ENCODE measurements at regions not wholly inside any gene's neighbourhood (a gene's known extent, or its start where the extent isn't known, plus 50 kb on each side); places are given as distances from the start of the nearest gene placed in this dataset.

DNA sequence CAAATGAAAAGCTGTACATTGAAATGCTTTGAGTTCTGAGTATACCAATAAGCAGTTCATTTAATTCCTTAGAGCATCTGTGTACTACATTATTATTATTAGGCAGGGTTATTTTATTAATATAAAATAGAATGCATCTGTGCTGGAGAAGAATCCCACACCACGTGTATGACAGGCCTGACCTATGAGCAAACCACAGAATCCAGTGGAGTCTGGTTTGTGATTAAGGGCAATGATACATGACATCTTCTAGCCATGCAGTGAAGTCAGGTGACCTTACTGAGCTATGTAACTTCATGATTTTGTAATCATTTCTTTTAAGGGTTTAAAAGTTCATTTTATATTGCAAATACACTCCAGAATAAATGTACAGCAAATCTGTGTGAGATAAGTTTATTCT lies 1165.0 kb upstream of the TENM3 start:
- H3K14ac ChIP-seq (ENCODE audit: low read length), result no peak overlapping the region
- peaks cover 0 to 9% of the 10 kb centered on the region in 2 donors for H3K9me3 ChIP-seq (replicated peaks in 1 of 2; ENCODE audit: control insufficient read depth in 2 of 2, insufficient read depth in 1 of 2, low read depth in 1 of 2, low read length in 2 of 2)
- no peak overlapping the region for H2BK5ac ChIP-seq (ENCODE audit: low read length)
- no peak overlapping the region for H2BK15ac ChIP-seq (ENCODE audit: low read length)
- no peak overlapping the region for H3K27ac ChIP-seq (replicated peaks; ENCODE audit: low read length)
- no peak overlapping the region for H2BK12ac ChIP-seq (ENCODE audit: low read length)
- no CpG with 5 or more reads among the region's 1 CpG for WGBS, 2 donors (ENCODE audit: extremely low coverage in 2 of 2, insufficient read length in 2 of 2, insufficient replicate concordance in 1 of 2)
- H3K79me1 ChIP-seq (ENCODE audit: low read depth, low read length), result no peaks in the 10 kb centered on the region
- no peak overlapping the region for H4K91ac ChIP-seq (ENCODE audit: low read depth, low read length, poor library complexity)
- no peaks in the 10 kb centered on the region for H3K27me3 ChIP-seq (ENCODE audit: control insufficient read depth in 3 of 3, insufficient read depth in 3 of 3, low read depth in 1 of 3, low read length in 3 of 3)
- H3K4me2 ChIP-seq (ENCODE audit: insufficient read depth, low read length, poor library complexity, severe bottlenecking), result no peak overlapping the region
- no peak overlapping the region for H2AFZ ChIP-seq (ENCODE audit: low read length)
- no peak overlapping the region for H3K23ac ChIP-seq (ENCODE audit: low read depth, low read length, poor library complexity)
- H2AK5ac ChIP-seq (ENCODE audit: low read depth, low read length), result no peak overlapping the region
- no peak overlapping the region for H3K4me3 ChIP-seq (ENCODE audit: low read length in 2 of 2)
- H3K9ac ChIP-seq (ENCODE audit: low read depth, low read length, poor library complexity), result no peak overlapping the region
- H4K8ac ChIP-seq (ENCODE audit: low read depth, low read length), result no peak overlapping the region
- no peak for DNase-seq (ENCODE audit: low spot score)
- no peaks in the 10 kb centered on the region for H3K4me1 ChIP-seq (ENCODE audit: control insufficient read depth in 2 of 2, insufficient read depth in 1 of 2, low read depth in 1 of 2, low read length in 2 of 2)
- no peaks in the 10 kb centered on the region for H3K36me3 ChIP-seq (replicated peaks in 1 of 2; ENCODE audit: control insufficient read depth in 2 of 2, insufficient read depth in 2 of 2, low read length in 2 of 2)
- H3K4ac ChIP-seq (ENCODE audit: low read length), result no peak overlapping the region
- no peak overlapping the region for H3K18ac ChIP-seq (ENCODE audit: low read length)
- H2BK120ac ChIP-seq (ENCODE audit: low read depth, low read length), result no peak overlapping the region

- Histone ChIP-seq H3K4me1 (ENCODE audit: control insufficient read depth in 2 of 2, insufficient read depth in 1 of 2, low read depth in 1 of 2, low read length in 2 of 2) (no peaks in the 10 kb centered on the region), H3K4ac (ENCODE audit: low read length) (no peak overlapping the region)
Observed at GRCh38 chr4:181083757-181084361, 1159.3 kb upstream of the TENM3 start.

GRCh38 chr4:181085557-181085956 lies 1157.6 kb upstream of the TENM3 start:
- Histone ChIP-seq H3K18ac (ENCODE audit: low read length) (no peak overlapping the region), H3K27me3 (ENCODE audit: control insufficient read depth in 3 of 3, insufficient read depth in 3 of 3, low read depth in 1 of 3, low read length in 3 of 3) (no peaks in the 10 kb centered on the region), H3K14ac (ENCODE audit: low read length) (no peak overlapping the region), H2AK5ac (ENCODE audit: low read depth, low read length) (no peak overlapping the region), H2AFZ (ENCODE audit: low read length) (no peak overlapping the region), H2BK15ac (ENCODE audit: low read length) (no peak overlapping the region), H2BK12ac (ENCODE audit: low read length) (no peak overlapping the region), H3K4me3 (ENCODE audit: low read length in 2 of 2) (no peak overlapping the region), H3K4me1 (ENCODE audit: control insufficient read depth in 2 of 2, insufficient read depth in 1 of 2, low read depth in 1 of 2, low read length in 2 of 2) (no peaks in the 10 kb centered on the region), H4K91ac (ENCODE audit: low read depth, low read length, poor library complexity) (no peak overlapping the region), H2BK5ac (ENCODE audit: low read length) (no peak overlapping the region), H3K9ac (ENCODE audit: low read depth, low read length, poor library complexity) (no peak overlapping the region), H3K4ac (ENCODE audit: low read length) (no peak overlapping the region), H3K4me2 (ENCODE audit: insufficient read depth, low read length, poor library complexity, severe bottlenecking) (no peak overlapping the region), H3K23ac (ENCODE audit: low read depth, low read length, poor library complexity) (no peak overlapping the region), H4K8ac (ENCODE audit: low read depth, low read length) (no peak overlapping the region), H3K36me3 (replicated peaks in 1 of 2; ENCODE audit: control insufficient read depth in 2 of 2, insufficient read depth in 2 of 2, low read length in 2 of 2) (no peaks in the 10 kb centered on the region), H2BK120ac (ENCODE audit: low read depth, low read length) (no peak overlapping the region), H3K9me3 (replicated peaks in 1 of 2; ENCODE audit: control insufficient read depth in 2 of 2, insufficient read depth in 1 of 2, low read depth in 1 of 2, low read length in 2 of 2) (no peaks in the 10 kb centered on the region), H3K27ac (replicated peaks; ENCODE audit: low read length) (no peak overlapping the region), H3K79me1 (ENCODE audit: low read depth, low read length) (no peaks in the 10 kb centered on the region)
- WGBS, 2 donors (ENCODE audit: extremely low coverage in 2 of 2, insufficient read length in 2 of 2, insufficient replicate concordance in 1 of 2), result no CpG with 5 or more reads among the region's 3 CpGs
- DNase-seq (ENCODE audit: low spot score), result no peak

More at GRCh38 chr4:181083757-181084361, 1159.3 kb upstream of the TENM3 start:
- Histone ChIP-seq H2BK120ac (ENCODE audit: low read depth, low read length) (no peak overlapping the region), H3K4me3 (ENCODE audit: low read length in 2 of 2) (no peak overlapping the region), H2BK15ac (ENCODE audit: low read length) (no peak overlapping the region), H3K4me2 (ENCODE audit: insufficient read depth, low read length, poor library complexity, severe bottlenecking) (no peak overlapping the region), H3K9me3 (replicated peaks in 1 of 2; ENCODE audit: control insufficient read depth in 2 of 2, insufficient read depth in 1 of 2, low read depth in 1 of 2, low read length in 2 of 2) (no peaks in the 10 kb centered on the region), H2AFZ (ENCODE audit: low read length) (no peak overlapping the region), H3K14ac (ENCODE audit: low read length) (no peak overlapping the region), H2BK5ac (ENCODE audit: low read length) (no peak overlapping the region), H3K79me1 (ENCODE audit: low read depth, low read length) (no peaks in the 10 kb centered on the region), H4K8ac (ENCODE audit: low read depth, low read length) (no peak overlapping the region), H3K27ac (replicated peaks; ENCODE audit: low read length) (no peak overlapping the region), H3K36me3 (replicated peaks in 1 of 2; ENCODE audit: control insufficient read depth in 2 of 2, insufficient read depth in 2 of 2, low read length in 2 of 2) (no peaks in the 10 kb centered on the region), H3K18ac (ENCODE audit: low read length) (no peak overlapping the region), H4K91ac (ENCODE audit: low read depth, low read length, poor library complexity) (no peak overlapping the region), H3K9ac (ENCODE audit: low read depth, low read length, poor library complexity) (no peak overlapping the region), H2AK5ac (ENCODE audit: low read depth, low read length) (no peak overlapping the region), H3K23ac (ENCODE audit: low read depth, low read length, poor library complexity) (no peak overlapping the region), H3K27me3 (ENCODE audit: control insufficient read depth in 3 of 3, insufficient read depth in 3 of 3, low read depth in 1 of 3, low read length in 3 of 3) (no peaks in the 10 kb centered on the region), H2BK12ac (ENCODE audit: low read length) (no peak overlapping the region)
- no peak for DNase-seq (ENCODE audit: low spot score)
- WGBS, 2 donors (ENCODE audit: extremely low coverage in 2 of 2, insufficient read length in 2 of 2, insufficient replicate concordance in 1 of 2), result no CpG with 5 or more reads among the region's 6 CpGs

GRCh38 chr4:181105487-181105886 lies 1137.7 kb upstream of the TENM3 start:
- Histone ChIP-seq H2BK120ac (ENCODE audit: low read depth, low read length) (no peak overlapping the region), H2BK5ac (ENCODE audit: low read length) (no peak overlapping the region), H2BK12ac (ENCODE audit: low read length) (no peak overlapping the region), H3K14ac (ENCODE audit: low read length) (no peak overlapping the region), H3K4me2 (ENCODE audit: insufficient read depth, low read length, poor library complexity, severe bottlenecking) (no peak overlapping the region), H2AFZ (ENCODE audit: low read length) (no peak overlapping the region), H3K9me3 (replicated peaks in 1 of 2; ENCODE audit: control insufficient read depth in 2 of 2, insufficient read depth in 1 of 2, low read depth in 1 of 2, low read length in 2 of 2) (no peaks in the 10 kb centered on the region), H2AK5ac (ENCODE audit: low read depth, low read length) (no peak overlapping the region), H3K36me3 (replicated peaks in 1 of 2; ENCODE audit: control insufficient read depth in 2 of 2, insufficient read depth in 2 of 2, low read length in 2 of 2) (no peaks in the 10 kb centered on the region), H3K18ac (ENCODE audit: low read length) (no peak overlapping the region), H4K91ac (ENCODE audit: low read depth, low read length, poor library complexity) (no peak overlapping the region), H3K4ac (ENCODE audit: low read length) (no peak overlapping the region), H3K9ac (ENCODE audit: low read depth, low read length, poor library complexity) (no peak overlapping the region), H3K79me1 (ENCODE audit: low read depth, low read length) (no peaks in the 10 kb centered on the region), H3K27ac (replicated peaks; ENCODE audit: low read length) (no peak overlapping the region), H2BK15ac (ENCODE audit: low read length) (no peak overlapping the region), H4K8ac (ENCODE audit: low read depth, low read length) (no peak overlapping the region), H3K4me3 (ENCODE audit: low read length in 2 of 2) (no peak overlapping the region), H3K27me3 (ENCODE audit: control insufficient read depth in 3 of 3, insufficient read depth in 3 of 3, low read depth in 1 of 3, low read length in 3 of 3) (no peaks in the 10 kb centered on the region), H3K4me1 (ENCODE audit: control insufficient read depth in 2 of 2, insufficient read depth in 1 of 2, low read depth in 1 of 2, low read length in 2 of 2) (peaks cover 0 to 3% of the 10 kb centered on the region in 2 donors), H3K23ac (ENCODE audit: low read depth, low read length, poor library complexity) (no peak overlapping the region)
- no peak for DNase-seq (ENCODE audit: low spot score)
- WGBS, 2 donors (ENCODE audit: extremely low coverage in 2 of 2, insufficient read length in 2 of 2, insufficient replicate concordance in 1 of 2), result no CpG with 5 or more reads among the region's 1 CpG

Data from neuronal stem cell (in vitro differentiated cells).